ENCODE measurements at regions not wholly inside any gene's neighbourhood (a gene's known extent, or its start where the extent isn't known, plus 50 kb on each side); places are given as distances from the start of the nearest gene placed in this dataset.
"Not testable (repeated sequence)": the region's sequence is repeated elsewhere in the genome, so short reads cannot be mapped to it uniquely, and the experiment has no call there.

- ATAC-seq (no peak), DNase-seq (no peak)
- Histone ChIP-seq H3K27me3 (no peaks in the 10 kb centered on the region), H3K4me3 (no peak overlapping the region), H3K9me3 (no peaks in the 10 kb centered on the region), H3K4me1 (no peaks in the 10 kb centered on the region), H3K27ac (no peak overlapping the region), H3K36me3 (no peaks in the 10 kb centered on the region)
- no peak for TF ChIP-seq CTCF (IDR thresholded peaks at IDR 0.05)
- no peak for TF ChIP-seq POLR2A (IDR thresholded peaks at IDR 0.05)
- intact Hi-C loops (cut with DNase I) = no loop called here
- 23% methylated on average over 2 of the region's 2 CpGs for WGBS (ENCODE audit: insufficient coverage, low coverage, low lambda C conversion rate, missing lambda C conversion rate)
Measured at GRCh38 chrX:1119275-1119674, 93.2 kb downstream of the CRLF2 start.

GRCh38 chrX:1118572-1119199 is 93.8 kb downstream of the CRLF2 start:
- no peak overlapping the region for H3K4me3 ChIP-seq
- ATAC-seq (no peak), DNase-seq (no peak)
- 90% methylated on average over 4 of the region's 4 CpGs for WGBS (ENCODE audit: insufficient coverage, low coverage, low lambda C conversion rate, missing lambda C conversion rate)
- H3K36me3 ChIP-seq = no peaks in the 10 kb centered on the region
- no peaks in the 10 kb centered on the region for H3K9me3 ChIP-seq
- no peaks in the 10 kb centered on the region for H3K27me3 ChIP-seq
- intact Hi-C loops (cut with DNase I) = no loop called here
- no peak for TF ChIP-seq POLR2A (IDR thresholded peaks at IDR 0.05)
- no peak for TF ChIP-seq CTCF (IDR thresholded peaks at IDR 0.05)
- no peak overlapping the region for H3K27ac ChIP-seq
- no peaks in the 10 kb centered on the region for H3K4me1 ChIP-seq

- H3K27me3 ChIP-seq; H3K27ac ChIP-seq; H3K36me3 ChIP-seq; H3K4me1 ChIP-seq; H3K9me3 ChIP-seq; H3K4me3 ChIP-seq; intact Hi-C loops (cut with DNase I); ATAC-seq; DNase-seq: not testable (repeated sequence)
- 80% methylated on average over 5 of the region's 12 CpGs for WGBS (ENCODE audit: insufficient coverage, low coverage, low lambda C conversion rate, missing lambda C conversion rate)
Measured at GRCh38 chrX:1115411-1115810, 97.0 kb downstream of the CRLF2 start.

GRCh38 chrX:1112321-1112720 is 100.1 kb downstream of the CRLF2 start:
- no peak overlapping the region for H3K4me3 ChIP-seq
- no peak for DNase-seq
- ATAC-seq = no peak
- intact Hi-C loops (cut with DNase I) = no loop called here
- H3K9me3 ChIP-seq = no peaks in the 10 kb centered on the region
- no peaks in the 10 kb centered on the region for H3K27me3 ChIP-seq
- H3K4me1 ChIP-seq = no peaks in the 10 kb centered on the region
- no peak for TF ChIP-seq CTCF (IDR thresholded peaks at IDR 0.05)
- no peak for TF ChIP-seq POLR2A (IDR thresholded peaks at IDR 0.05)
- 19% methylated on average over 9 of the region's 9 CpGs for WGBS (ENCODE audit: insufficient coverage, low coverage, low lambda C conversion rate, missing lambda C conversion rate)
- no peak overlapping the region for H3K27ac ChIP-seq
- H3K36me3 ChIP-seq = no peaks in the 10 kb centered on the region

GRCh38 chrX:1111601-1112300 is 100.7 kb downstream of the CRLF2 start:
- no peak overlapping the region for H3K4me3 ChIP-seq
- H3K9me3 ChIP-seq = no peaks in the 10 kb centered on the region
- TF ChIP-seq POLR2A (IDR thresholded peaks at IDR 0.05) (no peak), CTCF (IDR thresholded peaks at IDR 0.05) (no peak)
- H3K36me3 ChIP-seq = no peaks in the 10 kb centered on the region
- no peak for ATAC-seq
- no peak overlapping the region for H3K27ac ChIP-seq
- 2% methylated on average over 14 of the region's 17 CpGs for WGBS (ENCODE audit: insufficient coverage, low coverage, low lambda C conversion rate, missing lambda C conversion rate)
- DNase-seq = no peak
- H3K27me3 ChIP-seq = no peaks in the 10 kb centered on the region
- no peaks in the 10 kb centered on the region for H3K4me1 ChIP-seq
- intact Hi-C loops (cut with DNase I) = no loop called here
